GM23338 (cell line): ENCODE measurements at regions not wholly inside any gene's neighbourhood (a gene's known extent, or its start where the extent isn't known, plus 50 kb on each side); places are given as distances from the start of the nearest gene placed in this dataset.

Experiments used
- ATAC-seq: fragments of 200-7000 bp; cut with Tn5 transposase; 3 replicates; pipeline ENCODE4 v1.9.1; 2020
- DNase-seq: peaks from one replicate; pipeline ENCODE4 v3.0.0-alpha.2; 2015; ENCODE audit warnings: low spot score
- H2AFZ ChIP-seq: fragments of 200-600 bp; sonication (generic); 2 replicates; pipeline ENCODE4 v1.8.0; 2016; ENCODE audit warnings: antibody characterized with exemption, mild to moderate bottlenecking, moderate library complexity
- H3F3A ChIP-seq: fragments of 200-600 bp; sonication (generic); replicated peaks from 2 replicates; pipeline ENCODE4 v1.8.0; 2017; ENCODE audit warnings: antibody characterized with exemption, mixed run types, low read depth
- H3K27ac ChIP-seq: fragments of 200-600 bp; sonication (generic); 2 replicates; pipeline ENCODE4 v1.6.1; 2016; ENCODE audit warnings: low read depth
- H3K27me3 ChIP-seq: fragments of 200-600 bp; sonication (generic); 2 replicates; pipeline ENCODE4 v1.8.0; 2016; ENCODE audit warnings: mild to moderate bottlenecking, mixed run types, moderate library complexity; ENCODE audit not compliant: insufficient read depth
- H3K36me3 ChIP-seq: fragments of 200-600 bp; sonication (generic); 2 replicates; pipeline ENCODE4 v1.8.0; 2016; ENCODE audit warnings: mild to moderate bottlenecking; ENCODE audit not compliant: insufficient read depth
- H3K4me1 ChIP-seq: fragments of 200-600 bp; sonication (generic); 2 replicates; pipeline ENCODE4 v1.8.0; 2016; ENCODE audit warnings: mild to moderate bottlenecking, moderate library complexity; ENCODE audit not compliant: insufficient read depth
- H3K4me2 ChIP-seq: fragments of 200-600 bp; sonication (generic); 2 replicates; pipeline ENCODE4 v1.7.1; 2017; ENCODE audit warnings: mixed run types
- H3K4me3 ChIP-seq: fragments of 200-600 bp; sonication (generic); 2 replicates; pipeline ENCODE4 v1.6.1; 2016; ENCODE audit warnings: mixed run types
- H3K79me2 ChIP-seq: fragments of 200-600 bp; sonication (generic); replicated peaks from 2 replicates; pipeline ENCODE4 v1.8.0; 2017; ENCODE audit warnings: mild to moderate bottlenecking; ENCODE audit not compliant: insufficient read depth
- H3K9me2 ChIP-seq: fragments of 200-600 bp; sonication (generic); 2 replicates; pipeline ENCODE4 v1.8.0; 2017; ENCODE audit not compliant: insufficient read depth
- H4K20me1 ChIP-seq: fragments of 200-600 bp; sonication (generic); replicated peaks from 2 replicates; pipeline ENCODE4 v1.8.0; 2017; ENCODE audit warnings: mild to moderate bottlenecking; ENCODE audit not compliant: insufficient read depth
- H3K27ac Mint-ChIP-seq: 2 replicates; pipeline ENCODE4 v1.8.0; 2020; ENCODE audit warnings: inconsistent platforms, mild to moderate bottlenecking, moderate library complexity, mixed read lengths
- H3K27me3 Mint-ChIP-seq: 3 replicates; pipeline ENCODE4 v1.8.0; 2022; ENCODE audit warnings: low read depth, mild to moderate bottlenecking, moderate library complexity, mixed read lengths, inconsistent platforms; ENCODE audit not compliant: insufficient read depth, poor library complexity
- H3K36me3 Mint-ChIP-seq: 3 replicates; pipeline ENCODE4 v1.8.0; 2021; ENCODE audit warnings: low read depth, mild to moderate bottlenecking, inconsistent platforms, moderate library complexity, mixed read lengths
- H3K4me1 Mint-ChIP-seq: 3 replicates; pipeline ENCODE4 v1.8.0; 2020; ENCODE audit warnings: mild to moderate bottlenecking, inconsistent platforms, mixed read lengths
- H3K4me3 Mint-ChIP-seq: 3 replicates; pipeline ENCODE4 v1.8.0; 2021; ENCODE audit warnings: moderate library complexity, mild to moderate bottlenecking, inconsistent platforms, mixed read lengths
- H3K9me3 Mint-ChIP-seq: 3 replicates; pipeline ENCODE4 v1.8.0; 2020; ENCODE audit warnings: moderate library complexity, mild to moderate bottlenecking, inconsistent platforms, mixed read lengths
- CREB1 ChIP-seq: fragments of 250-450 bp; sonication (Bioruptor Pico); IDR thresholded peaks from 2 replicates; pipeline ENCODE4 v1.5.0; 2020; ENCODE audit warnings: low read depth, mild to moderate bottlenecking, moderate library complexity
- EZH2 ChIP-seq: fragments of 200-600 bp; sonication (generic); IDR thresholded peaks from one replicate; pipeline ENCODE4 v1.8.0; 2017; ENCODE audit warnings: antibody characterized with exemption, mild to moderate bottlenecking, low read depth; ENCODE audit not compliant: unreplicated experiment
- EZH2phosphoT487 ChIP-seq: fragments of 200-600 bp; sonication (generic); IDR thresholded peaks from one replicate; pipeline ENCODE4 v1.8.1; 2018; ENCODE audit warnings: antibody characterized with exemption; ENCODE audit not compliant: unreplicated experiment
- NANOG ChIP-seq: IDR thresholded peaks from 2 replicates; pipeline ENCODE4 v1.6.1; 2016; ENCODE audit warnings: antibody characterized with exemption, borderline replicate concordance
- POLR2AphosphoS5 ChIP-seq: IDR thresholded peaks from 2 replicates; pipeline ENCODE4 v1.6.1; 2016; ENCODE audit warnings: antibody characterized with exemption, low read depth
- STAT1 ChIP-seq: IDR thresholded peaks from one replicate; pipeline ENCODE4 v1.6.1; 2016; ENCODE audit warnings: antibody characterized with exemption; ENCODE audit not compliant: unreplicated experiment
- ZNF114 ChIP-seq: fragments of 250-450 bp; sonication (Bioruptor Pico); IDR thresholded peaks from 2 replicates; pipeline ENCODE4 v1.5.0; 2020; ENCODE audit warnings: mild to moderate bottlenecking, moderate library complexity
- ZNF331 ChIP-seq: fragments of 250-450 bp; sonication (Bioruptor Pico); IDR thresholded peaks from 2 replicates; pipeline ENCODE4 v1.5.0; 2020; ENCODE audit warnings: low read depth, mild to moderate bottlenecking, moderate library complexity
- TF ChIP-seq, protein P1 (sequence below): fragments of 250-450 bp; sonication (Bioruptor Pico); IDR thresholded peaks from 2 replicates; pipeline ENCODE4 v1.5.0; 2020; ENCODE audit warnings: mild to moderate bottlenecking, moderate library complexity
- TF ChIP-seq, protein P2 (sequence below): IDR thresholded peaks from 2 replicates; pipeline ENCODE4 v1.6.1; 2016; ENCODE audit warnings: antibody characterized with exemption
- TF ChIP-seq, protein P3 (sequence below), 2 experiments: fragments of 200-600 bp in 1 of 2; sonication (generic) in 1 of 2; conservative IDR thresholded peaks; 2 replicates each; pipeline versions ENCODE4 v1.5.1 to v1.6.1; 2016 to 2017; ENCODE audit warnings: antibody characterized with exemption in 2 of 2, low read depth in 2 of 2, mild to moderate bottlenecking in 2 of 2, moderate library complexity in 1 of 2

DNA sequence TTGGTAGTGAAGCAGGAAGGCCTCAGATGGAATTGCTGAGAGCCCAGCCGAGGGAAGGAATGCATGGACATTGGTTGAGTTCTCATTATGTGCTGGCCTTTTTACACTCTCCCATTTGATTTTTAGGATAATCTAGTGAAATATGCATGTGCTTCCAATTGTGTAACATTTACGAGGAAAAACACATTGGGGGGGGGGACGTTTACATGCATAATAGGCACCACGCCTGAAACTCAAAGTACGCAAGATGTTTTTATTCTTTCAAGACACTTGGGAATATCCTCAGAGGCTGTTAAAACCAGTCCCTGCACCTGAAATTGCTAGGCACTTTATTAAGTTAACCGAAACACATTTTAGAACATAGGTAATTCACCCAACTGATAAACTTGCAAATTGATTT is 118.5 kb upstream of the CDH4 start (continued):
- TF ChIP-seq, protein P1, sequence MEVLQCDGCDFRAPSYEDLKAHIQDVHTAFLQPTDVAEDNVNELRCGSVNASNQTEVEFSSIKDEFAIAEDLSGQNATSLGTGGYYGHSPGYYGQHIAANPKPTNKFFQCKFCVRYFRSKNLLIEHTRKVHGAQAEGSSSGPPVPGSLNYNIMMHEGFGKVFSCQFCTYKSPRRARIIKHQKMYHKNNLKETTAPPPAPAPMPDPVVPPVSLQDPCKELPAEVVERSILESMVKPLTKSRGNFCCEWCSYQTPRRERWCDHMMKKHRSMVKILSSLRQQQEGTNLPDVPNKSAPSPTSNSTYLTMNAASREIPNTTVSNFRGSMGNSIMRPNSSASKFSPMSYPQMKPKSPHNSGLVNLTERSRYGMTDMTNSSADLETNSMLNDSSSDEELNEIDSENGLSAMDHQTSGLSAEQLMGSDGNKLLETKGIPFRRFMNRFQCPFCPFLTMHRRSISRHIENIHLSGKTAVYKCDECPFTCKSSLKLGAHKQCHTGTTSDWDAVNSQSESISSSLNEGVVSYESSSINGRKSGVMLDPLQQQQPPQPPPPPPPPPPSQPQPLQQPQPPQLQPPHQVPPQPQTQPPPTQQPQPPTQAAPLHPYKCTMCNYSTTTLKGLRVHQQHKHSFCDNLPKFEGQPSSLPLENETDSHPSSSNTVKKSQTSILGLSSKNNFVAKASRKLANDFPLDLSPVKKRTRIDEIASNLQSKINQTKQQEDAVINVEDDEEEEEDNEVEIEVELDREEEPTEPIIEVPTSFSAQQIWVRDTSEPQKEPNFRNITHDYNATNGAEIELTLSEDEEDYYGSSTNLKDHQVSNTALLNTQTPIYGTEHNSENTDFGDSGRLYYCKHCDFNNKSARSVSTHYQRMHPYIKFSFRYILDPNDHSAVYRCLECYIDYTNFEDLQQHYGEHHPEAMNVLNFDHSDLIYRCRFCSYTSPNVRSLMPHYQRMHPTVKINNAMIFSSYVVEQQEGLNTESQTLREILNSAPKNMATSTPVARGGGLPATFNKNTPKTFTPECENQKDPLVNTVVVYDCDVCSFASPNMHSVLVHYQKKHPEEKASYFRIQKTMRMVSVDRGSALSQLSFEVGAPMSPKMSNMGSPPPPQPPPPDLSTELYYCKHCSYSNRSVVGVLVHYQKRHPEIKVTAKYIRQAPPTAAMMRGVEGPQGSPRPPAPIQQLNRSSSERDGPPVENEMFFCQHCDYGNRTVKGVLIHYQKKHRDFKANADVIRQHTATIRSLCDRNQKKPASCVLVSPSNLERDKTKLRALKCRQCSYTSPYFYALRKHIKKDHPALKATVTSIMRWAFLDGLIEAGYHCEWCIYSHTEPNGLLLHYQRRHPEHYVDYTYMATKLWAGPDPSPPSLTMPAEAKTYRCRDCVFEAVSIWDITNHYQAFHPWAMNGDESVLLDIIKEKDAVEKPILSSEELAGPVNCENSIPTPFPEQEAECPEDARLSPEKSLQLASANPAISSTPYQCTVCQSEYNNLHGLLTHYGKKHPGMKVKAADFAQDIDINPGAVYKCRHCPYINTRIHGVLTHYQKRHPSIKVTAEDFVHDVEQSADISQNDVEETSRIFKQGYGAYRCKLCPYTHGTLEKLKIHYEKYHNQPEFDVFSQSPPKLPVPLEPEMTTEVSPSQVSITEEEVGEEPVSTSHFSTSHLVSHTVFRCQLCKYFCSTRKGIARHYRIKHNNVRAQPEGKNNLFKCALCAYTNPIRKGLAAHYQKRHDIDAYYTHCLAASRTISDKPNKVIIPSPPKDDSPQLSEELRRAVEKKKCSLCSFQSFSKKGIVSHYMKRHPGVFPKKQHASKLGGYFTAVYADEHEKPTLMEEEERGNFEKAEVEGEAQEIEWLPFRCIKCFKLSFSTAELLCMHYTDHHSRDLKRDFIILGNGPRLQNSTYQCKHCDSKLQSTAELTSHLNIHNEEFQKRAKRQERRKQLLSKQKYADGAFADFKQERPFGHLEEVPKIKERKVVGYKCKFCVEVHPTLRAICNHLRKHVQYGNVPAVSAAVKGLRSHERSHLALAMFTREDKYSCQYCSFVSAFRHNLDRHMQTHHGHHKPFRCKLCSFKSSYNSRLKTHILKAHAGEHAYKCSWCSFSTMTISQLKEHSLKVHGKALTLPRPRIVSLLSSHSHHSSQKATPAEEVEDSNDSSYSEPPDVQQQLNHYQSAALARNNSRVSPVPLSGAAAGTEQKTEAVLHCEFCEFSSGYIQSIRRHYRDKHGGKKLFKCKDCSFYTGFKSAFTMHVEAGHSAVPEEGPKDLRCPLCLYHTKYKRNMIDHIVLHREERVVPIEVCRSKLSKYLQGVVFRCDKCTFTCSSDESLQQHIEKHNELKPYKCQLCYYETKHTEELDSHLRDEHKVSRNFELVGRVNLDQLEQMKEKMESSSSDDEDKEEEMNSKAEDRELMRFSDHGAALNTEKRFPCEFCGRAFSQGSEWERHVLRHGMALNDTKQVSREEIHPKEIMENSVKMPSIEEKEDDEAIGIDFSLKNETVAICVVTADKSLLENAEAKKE (CRISPR knock-in tag), result no peak
- TF ChIP-seq, protein P2, sequence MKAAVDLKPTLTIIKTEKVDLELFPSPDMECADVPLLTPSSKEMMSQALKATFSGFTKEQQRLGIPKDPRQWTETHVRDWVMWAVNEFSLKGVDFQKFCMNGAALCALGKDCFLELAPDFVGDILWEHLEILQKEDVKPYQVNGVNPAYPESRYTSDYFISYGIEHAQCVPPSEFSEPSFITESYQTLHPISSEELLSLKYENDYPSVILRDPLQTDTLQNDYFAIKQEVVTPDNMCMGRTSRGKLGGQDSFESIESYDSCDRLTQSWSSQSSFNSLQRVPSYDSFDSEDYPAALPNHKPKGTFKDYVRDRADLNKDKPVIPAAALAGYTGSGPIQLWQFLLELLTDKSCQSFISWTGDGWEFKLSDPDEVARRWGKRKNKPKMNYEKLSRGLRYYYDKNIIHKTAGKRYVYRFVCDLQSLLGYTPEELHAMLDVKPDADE, result no peak

DNA sequence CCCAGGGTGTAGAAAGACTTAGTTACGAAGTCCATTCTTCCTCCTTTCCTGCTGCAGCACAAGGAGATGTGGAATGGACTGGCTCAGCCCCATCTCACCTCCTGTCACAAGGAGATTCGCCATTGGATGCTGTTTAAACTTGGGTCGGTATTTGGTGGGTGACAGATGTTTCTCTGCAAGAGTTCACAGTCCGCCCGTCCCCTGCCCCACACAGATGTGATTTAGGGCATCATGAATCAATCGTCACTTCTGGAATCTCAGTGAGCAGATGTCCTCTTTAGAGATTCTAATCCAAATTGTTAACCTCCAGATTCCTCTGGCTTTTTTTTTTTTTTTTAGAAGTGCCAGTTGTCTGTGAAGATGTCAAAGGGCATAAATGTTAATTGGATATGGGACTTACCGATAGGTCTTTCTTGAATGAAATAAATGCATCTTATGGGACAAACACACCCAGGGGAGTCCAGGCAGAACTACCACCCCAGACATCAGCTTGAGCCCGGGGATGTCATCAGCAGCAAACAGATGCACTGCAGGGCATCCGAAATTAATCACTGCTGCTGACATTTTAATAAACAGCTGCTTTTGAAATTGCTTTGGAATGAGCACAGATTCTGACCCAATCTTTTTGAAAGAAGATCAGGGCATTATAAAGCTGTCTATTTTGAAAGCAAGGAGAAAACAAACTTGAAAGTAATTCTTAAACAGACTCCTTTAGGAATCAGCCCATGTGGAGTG is 117.6 kb upstream of the CDH4 start:
- no peak overlapping the region for H3K4me3 Mint-ChIP-seq
- Histone ChIP-seq H3K4me3 (no peak overlapping the region), H3K27ac (no peak overlapping the region), H3K79me2 (no peaks in the 10 kb centered on the region), H2AFZ (no peak overlapping the region), H3K9me2 (no peaks in the 10 kb centered on the region), H3K27me3 (0 out of 2 replicates have a peak, but pooled peaks cover 4% of the 10 kb centered on the region), H3K36me3 (no peaks in the 10 kb centered on the region), H3K4me1 (no peaks in the 10 kb centered on the region), H4K20me1 (no peaks in the 10 kb centered on the region), H3F3A (no peaks in the 10 kb centered on the region), H3K4me2 (no peak overlapping the region)
- H3K4me1 Mint-ChIP-seq, result 0 out of 3 replicates have a peak, but pooled peaks cover 5% of the 10 kb centered on the region
- no peaks in the 10 kb centered on the region for H3K36me3 Mint-ChIP-seq
- DNase-seq (no peak), ATAC-seq (no peak)
- no peaks in the 10 kb centered on the region for H3K9me3 Mint-ChIP-seq
- H3K27ac Mint-ChIP-seq, result no peak overlapping the region
- H3K27me3 Mint-ChIP-seq, result peaks cover 31% of the 10 kb centered on the region
- TF ChIP-seq NANOG (no peak), EZH2phosphoT487 (no peak), POLR2AphosphoS5 (no peak), ZNF114 (no peak), EZH2 (no peak), STAT1 (no peak), ZNF331 (no peak), CREB1 (CRISPR knock-in tag) (no peak)
- TF ChIP-seq, protein P3, sequence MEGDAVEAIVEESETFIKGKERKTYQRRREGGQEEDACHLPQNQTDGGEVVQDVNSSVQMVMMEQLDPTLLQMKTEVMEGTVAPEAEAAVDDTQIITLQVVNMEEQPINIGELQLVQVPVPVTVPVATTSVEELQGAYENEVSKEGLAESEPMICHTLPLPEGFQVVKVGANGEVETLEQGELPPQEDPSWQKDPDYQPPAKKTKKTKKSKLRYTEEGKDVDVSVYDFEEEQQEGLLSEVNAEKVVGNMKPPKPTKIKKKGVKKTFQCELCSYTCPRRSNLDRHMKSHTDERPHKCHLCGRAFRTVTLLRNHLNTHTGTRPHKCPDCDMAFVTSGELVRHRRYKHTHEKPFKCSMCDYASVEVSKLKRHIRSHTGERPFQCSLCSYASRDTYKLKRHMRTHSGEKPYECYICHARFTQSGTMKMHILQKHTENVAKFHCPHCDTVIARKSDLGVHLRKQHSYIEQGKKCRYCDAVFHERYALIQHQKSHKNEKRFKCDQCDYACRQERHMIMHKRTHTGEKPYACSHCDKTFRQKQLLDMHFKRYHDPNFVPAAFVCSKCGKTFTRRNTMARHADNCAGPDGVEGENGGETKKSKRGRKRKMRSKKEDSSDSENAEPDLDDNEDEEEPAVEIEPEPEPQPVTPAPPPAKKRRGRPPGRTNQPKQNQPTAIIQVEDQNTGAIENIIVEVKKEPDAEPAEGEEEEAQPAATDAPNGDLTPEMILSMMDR (conservative IDR thresholded peaks at IDR 0.05; ENCODE audit: low read depth in 2 of 2), result no peak
- TF ChIP-seq, protein P2, result no peak
